ENCODE measurements at regions not wholly inside any gene's neighbourhood (a gene's known extent, or its start where the extent isn't known, plus 50 kb on each side); places are given as distances from the start of the nearest gene placed in this dataset.

- TF ChIP-seq, protein P1, sequence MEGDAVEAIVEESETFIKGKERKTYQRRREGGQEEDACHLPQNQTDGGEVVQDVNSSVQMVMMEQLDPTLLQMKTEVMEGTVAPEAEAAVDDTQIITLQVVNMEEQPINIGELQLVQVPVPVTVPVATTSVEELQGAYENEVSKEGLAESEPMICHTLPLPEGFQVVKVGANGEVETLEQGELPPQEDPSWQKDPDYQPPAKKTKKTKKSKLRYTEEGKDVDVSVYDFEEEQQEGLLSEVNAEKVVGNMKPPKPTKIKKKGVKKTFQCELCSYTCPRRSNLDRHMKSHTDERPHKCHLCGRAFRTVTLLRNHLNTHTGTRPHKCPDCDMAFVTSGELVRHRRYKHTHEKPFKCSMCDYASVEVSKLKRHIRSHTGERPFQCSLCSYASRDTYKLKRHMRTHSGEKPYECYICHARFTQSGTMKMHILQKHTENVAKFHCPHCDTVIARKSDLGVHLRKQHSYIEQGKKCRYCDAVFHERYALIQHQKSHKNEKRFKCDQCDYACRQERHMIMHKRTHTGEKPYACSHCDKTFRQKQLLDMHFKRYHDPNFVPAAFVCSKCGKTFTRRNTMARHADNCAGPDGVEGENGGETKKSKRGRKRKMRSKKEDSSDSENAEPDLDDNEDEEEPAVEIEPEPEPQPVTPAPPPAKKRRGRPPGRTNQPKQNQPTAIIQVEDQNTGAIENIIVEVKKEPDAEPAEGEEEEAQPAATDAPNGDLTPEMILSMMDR (conservative IDR thresholded peaks at IDR 0.05; ENCODE audit: low read length) = no peak
- TF ChIP-seq EZH2phosphoT487 (IDR thresholded peaks at IDR 0.05; ENCODE audit: borderline replicate concordance) = no peak
Observed at GRCh38 chr4:113846433-113846832, 84.9 kb upstream of the CAMK2D start.

All from Loucy (cell line).